Neural cell (in vitro differentiated cells): ENCODE measurements at regions not wholly inside any gene's neighbourhood (a gene's known extent, or its start where the extent isn't known, plus 50 kb on each side); places are given as distances from the start of the nearest gene placed in this dataset.

ENCODE experiments used
- H2AFZ ChIP-seq: fragments of 200-600, 300-800 bp; sonication (generic), shearing (Covaris generic); 2 replicates; pipeline ENCODE4 v1.6.0; 2014; ENCODE audit warnings: low read depth, mild to moderate bottlenecking, antibody characterized with exemption, low read length, moderate library complexity
- H3F3A ChIP-seq: fragments of 200-600 bp; shearing (Covaris generic); 2 replicates; pipeline ENCODE4 v1.6.1; 2016; ENCODE audit warnings: mild to moderate bottlenecking, moderate library complexity, mixed read lengths, antibody characterized with exemption, low read length; ENCODE audit not compliant: insufficient read depth, poor library complexity, severe bottlenecking
- H3K27ac ChIP-seq: fragments of 200-600, 300-800 bp; sonication (generic), shearing (Covaris generic); 2 replicates; pipeline ENCODE4 v1.5.1; 2014; ENCODE audit warnings: mild to moderate bottlenecking, low read length, moderate library complexity
- H3K27me3 ChIP-seq: fragments of 300-800, 200-600 bp; sonication (generic), shearing (Covaris generic); 2 replicates; pipeline ENCODE4 v1.6.0; 2014; ENCODE audit warnings: mild to moderate bottlenecking, low read depth, low read length, moderate library complexity; ENCODE audit not compliant: insufficient read depth
- H3K36me3 ChIP-seq: fragments of 300-800, 200-600 bp; sonication (generic), shearing (Covaris generic); 2 replicates; pipeline ENCODE4 v1.5.1; 2014; ENCODE audit warnings: mild to moderate bottlenecking, antibody characterized with exemption, low read length, moderate library complexity; ENCODE audit not compliant: insufficient read depth
- H3K4me2 ChIP-seq: fragments of 300-800, 200-600 bp; sonication (generic), shearing (Covaris generic); 2 replicates; pipeline ENCODE4 v1.6.0; 2014; ENCODE audit warnings: mild to moderate bottlenecking, low read length
- H3K4me3 ChIP-seq: fragments of 300-800, 200-600 bp; sonication (generic), shearing (Covaris generic); 2 replicates; pipeline ENCODE4 v1.5.1; 2014; ENCODE audit warnings: mild to moderate bottlenecking, low read length, moderate library complexity
- H3K79me2 ChIP-seq: fragments of 200-600 bp; shearing (Covaris generic); replicated peaks from 2 replicates; pipeline ENCODE4 v1.6.0; 2014; ENCODE audit warnings: mild to moderate bottlenecking, low read length, moderate library complexity; ENCODE audit not compliant: insufficient read depth
- H3K9ac ChIP-seq: fragments of 300-800, 200-600 bp; sonication (generic), shearing (Covaris generic); 2 replicates; pipeline ENCODE4 v1.6.1; 2016; ENCODE audit warnings: mild to moderate bottlenecking, low read length, mixed read lengths
- H3K9me2 ChIP-seq: fragments of 200-600 bp; shearing (Covaris generic); 2 replicates; pipeline ENCODE4 v1.6.1; 2016; ENCODE audit warnings: mild to moderate bottlenecking, low read length, mixed read lengths; ENCODE audit not compliant: insufficient read depth
- H3K9me3 ChIP-seq: fragments of 200-600, 300-800 bp; sonication (generic), shearing (Covaris generic); 2 replicates; pipeline ENCODE4 v1.6.1; 2016; ENCODE audit warnings: mild to moderate bottlenecking, mixed run types, low read length, moderate library complexity, mixed read lengths
- H4K20me1 ChIP-seq: fragments of 200-600 bp; shearing (Covaris generic); 2 replicates; pipeline ENCODE4 v1.6.1; 2016; ENCODE audit warnings: mild to moderate bottlenecking, mixed run types; ENCODE audit not compliant: insufficient read depth
- CTCF ChIP-seq: fragments of 450-650 bp; IDR thresholded peaks from 2 replicates; pipeline ENCODE4 v1.5.1; 2014; ENCODE audit warnings: antibody characterized with exemption, mild to moderate bottlenecking, moderate library complexity; ENCODE audit not compliant: poor library complexity, severe bottlenecking
- EP300 ChIP-seq: fragments of 450-650 bp; conservative IDR thresholded peaks from 2 replicates; pipeline ENCODE4 v1.6.1; 2014; ENCODE audit warnings: antibody characterized with exemption, mild to moderate bottlenecking, moderate library complexity; ENCODE audit not compliant: poor library complexity, severe bottlenecking
- EZH2 ChIP-seq: fragments of 200-600, 300-800 bp; shearing (Covaris generic), sonication (generic); IDR thresholded peaks from 2 replicates; pipeline ENCODE4 v1.6.1; 2014; ENCODE audit warnings: antibody characterized with exemption, low read length, borderline replicate concordance, mild to moderate bottlenecking; ENCODE audit not compliant: insufficient read depth, poor library complexity, severe bottlenecking
- MXI1 ChIP-seq: fragments of 450-650 bp; conservative IDR thresholded peaks from 2 replicates; pipeline ENCODE4 v1.6.1; 2014; ENCODE audit warnings: antibody characterized with exemption, mild to moderate bottlenecking; ENCODE audit not compliant: poor library complexity, severe bottlenecking
- POLR2AphosphoS5 ChIP-seq: IDR thresholded peaks from 2 replicates; pipeline ENCODE4 v1.6.1; 2012
- RAD21 ChIP-seq: fragments of 450-650 bp; conservative IDR thresholded peaks from 2 replicates; pipeline ENCODE4 v1.6.1; 2014; ENCODE audit warnings: antibody characterized with exemption, mild to moderate bottlenecking, moderate library complexity
- REST ChIP-seq: IDR thresholded peaks from 2 replicates; pipeline ENCODE4 v1.6.1; 2012; ENCODE audit warnings: borderline replicate concordance
- SMC3 ChIP-seq: fragments of 450-650 bp; conservative IDR thresholded peaks from 2 replicates; pipeline ENCODE4 v1.6.1; 2014; ENCODE audit warnings: antibody characterized with exemption, mild to moderate bottlenecking, moderate library complexity; ENCODE audit not compliant: poor library complexity
- TAF1 ChIP-seq: IDR thresholded peaks from 2 replicates; pipeline ENCODE4 v1.6.1; 2012; ENCODE audit warnings: low read depth

GRCh38 chr5:60362158-60362557 lies 337.8 kb downstream of the DEPDC1B start:
- H3K4me2 ChIP-seq = no peak overlapping the region
- H3K27ac ChIP-seq = no peak overlapping the region
- H3K79me2 ChIP-seq = no peaks in the 10 kb centered on the region
- no peaks in the 10 kb centered on the region for H3K27me3 ChIP-seq
- H3K9ac ChIP-seq = no peak overlapping the region
- no peaks in the 10 kb centered on the region for H3K9me3 ChIP-seq
- no peaks in the 10 kb centered on the region for H3K36me3 ChIP-seq
- H3F3A ChIP-seq = no peaks in the 10 kb centered on the region
- no peak overlapping the region for H3K4me3 ChIP-seq
- no peak overlapping the region for H2AFZ ChIP-seq
- H4K20me1 ChIP-seq = no peaks in the 10 kb centered on the region
- H3K9me2 ChIP-seq = no peaks in the 10 kb centered on the region
- TF ChIP-seq REST = no peak
- no peak for TF ChIP-seq MXI1
- no peak for TF ChIP-seq POLR2AphosphoS5
- no peak for TF ChIP-seq RAD21
- no peak for TF ChIP-seq TAF1
- no peak for TF ChIP-seq CTCF
- no peak for TF ChIP-seq EZH2
- no peak for TF ChIP-seq SMC3
- TF ChIP-seq EP300 = no peak

GRCh38 chr5:60360355-60360754 lies 339.6 kb downstream of the DEPDC1B start:
- H3F3A ChIP-seq = no peaks in the 10 kb centered on the region
- no peaks in the 10 kb centered on the region for H3K36me3 ChIP-seq
- H3K9me2 ChIP-seq = no peaks in the 10 kb centered on the region
- H3K9ac ChIP-seq = no peak overlapping the region
- no peak overlapping the region for H2AFZ ChIP-seq
- no peak overlapping the region for H3K4me3 ChIP-seq
- no peak for TF ChIP-seq POLR2AphosphoS5
- no peak for TF ChIP-seq RAD21
- no peak for TF ChIP-seq TAF1
- TF ChIP-seq EZH2 = no peak
- no peak for TF ChIP-seq CTCF
- no peak for TF ChIP-seq SMC3
- TF ChIP-seq REST = no peak
- TF ChIP-seq MXI1 = no peak
- no peak for TF ChIP-seq EP300
- H3K27ac ChIP-seq = no peak overlapping the region
- no peaks in the 10 kb centered on the region for H4K20me1 ChIP-seq
- no peaks in the 10 kb centered on the region for H3K27me3 ChIP-seq
- no peaks in the 10 kb centered on the region for H3K9me3 ChIP-seq
- no peaks in the 10 kb centered on the region for H3K79me2 ChIP-seq
- no peak overlapping the region for H3K4me2 ChIP-seq
